Right ventricle myocardium inferior (tissue), 1 donor: ENCODE measurements at regions not wholly inside any gene's neighbourhood (a gene's known extent, or its start where the extent isn't known, plus 50 kb on each side); places are given as distances from the start of the nearest gene placed in this dataset.

Experiments
- ATAC-seq: fragments of 200-7000 bp; cut with Tn5 transposase; one replicate; pipeline ENCODE4 v1.9.1; 2020; ENCODE audit warnings: mild to moderate bottlenecking, moderate library complexity
- DNase-seq: peaks from one replicate; pipeline ENCODE4 v3.0.0; 2021; ENCODE audit errors: missing footprints
- intact Hi-C: fragments of 100-400 bp; cut with DNase I; formaldehyde crosslinking; loops from one replicate; pipeline ENCODE4 v1.11.0; 2022
- donor health status: DM: no; HTN: yes; CAD: no; lungs with severe emphysema.

- DNase-seq (no peak), ATAC-seq (no peak)
- intact Hi-C loops = no loop called here
Measured at GRCh38 chr1:193326296-193326695, 139.9 kb upstream of the B3GALT2 start.

GRCh38 chr1:193325771-193326170 is 139.4 kb upstream of the B3GALT2 start:
- intact Hi-C loops = no loop called here
- ATAC-seq = no peak
- no peak for DNase-seq

GRCh38 chr1:193325042-193325441 is 138.6 kb upstream of the B3GALT2 start:
- intact Hi-C loops = no loop called here
- ATAC-seq (no peak), DNase-seq (no peak)

GRCh38 chr1:193322211-193322610 is 135.8 kb upstream of the B3GALT2 start:
- ATAC-seq = no peak
- no peak for DNase-seq
- intact Hi-C loops = no loop called here

GRCh38 chr1:193321242-193321840 is 134.9 kb upstream of the B3GALT2 start:
- no peak for ATAC-seq
- intact Hi-C loops = no loop called here
- DNase-seq = no peak

- intact Hi-C loops = no loop called here
- ATAC-seq (no peak), DNase-seq (no peak)
Measured at GRCh38 chr1:193320270-193320669, 133.9 kb upstream of the B3GALT2 start.

GRCh38 chr1:193318347-193318746 is 131.9 kb upstream of the B3GALT2 start:
- intact Hi-C loops = no loop called here
- DNase-seq (no peak), ATAC-seq (no peak)

- ATAC-seq (no peak), DNase-seq (no peak)
- intact Hi-C loops = no loop called here
Measured at GRCh38 chr1:193313354-193314140, 127.1 kb upstream of the B3GALT2 start.

GRCh38 chr1:193312432-193312831 is 126.0 kb upstream of the B3GALT2 start:
- ATAC-seq (no peak), DNase-seq (no peak)
- intact Hi-C loops = no loop called here

GRCh38 chr1:193311226-193311948 is 125.0 kb upstream of the B3GALT2 start:
- intact Hi-C loops = no loop called here
- ATAC-seq = no peak
- DNase-seq = no peak

GRCh38 chr1:193310564-193310963 is 124.2 kb upstream of the B3GALT2 start:
- no peak for ATAC-seq
- intact Hi-C loops = no loop called here
- DNase-seq = no peak

GRCh38 chr1:193309936-193310475 is 123.6 kb upstream of the B3GALT2 start:
- intact Hi-C loops = no loop called here
- no peak for ATAC-seq
- no peak for DNase-seq

GRCh38 chr1:193308438-193308837 is 122.0 kb upstream of the B3GALT2 start:
- ATAC-seq = no peak
- DNase-seq = no peak
- intact Hi-C loops = no loop called here

- DNase-seq = no peak
- intact Hi-C loops = no loop called here
- no peak for ATAC-seq
Measured at GRCh38 chr1:193306430-193306829, 120.0 kb upstream of the B3GALT2 start.
